DOHH2 (cell line): ENCODE measurements at regions not wholly inside any gene's neighbourhood (a gene's known extent, or its start where the extent isn't known, plus 50 kb on each side); places are given as distances from the start of the nearest gene placed in this dataset.

Experiments
- H3F3A ChIP-seq: fragments of 200-600 bp; sonication (generic), shearing (Covaris generic); 2 replicates; pipeline ENCODE4 v1.6.0; 2016; ENCODE audit warnings: antibody characterized with exemption, mild to moderate bottlenecking; ENCODE audit not compliant: control insufficient read depth, insufficient read depth
- H3K27ac ChIP-seq: fragments of 200-600 bp; sonication (generic); 2 replicates; pipeline ENCODE4 v1.5.1; 2014; ENCODE audit warnings: low read depth, mild to moderate bottlenecking, low read length, moderate library complexity
- H3K27me3 ChIP-seq: fragments of 200-600 bp; sonication (generic); 2 replicates; pipeline ENCODE4 v1.6.1; 2014; ENCODE audit warnings: mild to moderate bottlenecking, low read length, mixed read lengths; ENCODE audit not compliant: control insufficient read depth
- H3K36me3 ChIP-seq: fragments of 200-600 bp; sonication (generic); 2 replicates; pipeline ENCODE4 v1.6.1; 2014; ENCODE audit warnings: mild to moderate bottlenecking, low read length, moderate library complexity, mixed read lengths; ENCODE audit not compliant: control insufficient read depth
- H3K4me1 ChIP-seq: fragments of 200-600 bp; sonication (generic); 2 replicates; pipeline ENCODE4 v1.6.1; 2014; ENCODE audit warnings: mild to moderate bottlenecking, low read length, mixed read lengths; ENCODE audit not compliant: control insufficient read depth
- H3K4me2 ChIP-seq: fragments of 200-600 bp; sonication (generic); 2 replicates; pipeline ENCODE4 v1.6.0; 2014; ENCODE audit warnings: mild to moderate bottlenecking, low read length, moderate library complexity
- H3K4me3 ChIP-seq: fragments of 200-600 bp; sonication (generic); 2 replicates; pipeline ENCODE4 v1.5.1; 2014; ENCODE audit warnings: mild to moderate bottlenecking, low read length, mixed read lengths
- H3K79me2 ChIP-seq: fragments of 200-600 bp; sonication (generic); 2 replicates; pipeline ENCODE4 v1.6.1; 2014; ENCODE audit warnings: mild to moderate bottlenecking, low read length, mixed read lengths; ENCODE audit not compliant: control insufficient read depth
- H3K9me2 ChIP-seq: fragments of 200-600 bp; sonication (generic); replicated peaks from 2 replicates; pipeline ENCODE4 v1.6.1; 2014; ENCODE audit warnings: mild to moderate bottlenecking, low read length, mixed read lengths; ENCODE audit not compliant: control insufficient read depth
- H3K9me3 ChIP-seq: fragments of 200-600 bp; sonication (generic); 2 replicates; pipeline ENCODE4 v1.6.1; 2014; ENCODE audit warnings: antibody characterized with exemption, low read length, mixed read lengths; ENCODE audit not compliant: control insufficient read depth, insufficient read depth
- H4K20me1 ChIP-seq: fragments of 200-600 bp; sonication (generic); 2 replicates; pipeline ENCODE4 v1.6.0; 2014; ENCODE audit warnings: low read depth, mild to moderate bottlenecking, antibody characterized with exemption, low read length, moderate library complexity; ENCODE audit not compliant: control insufficient read depth, insufficient read depth
- EZH2phosphoT487 ChIP-seq: fragments of 200-600 bp; sonication (generic); IDR thresholded peaks from 2 replicates; pipeline ENCODE4 v1.6.1; 2017; ENCODE audit warnings: borderline replicate concordance, mild to moderate bottlenecking, antibody characterized with exemption, low read length, moderate library complexity, mixed read lengths
- TF ChIP-seq, protein P1 (sequence below): fragments of 200-600 bp; sonication (generic); IDR thresholded peaks from one replicate; pipeline ENCODE4 v1.5.1; 2014; ENCODE audit warnings: antibody characterized with exemption, mild to moderate bottlenecking, low read depth, low read length; ENCODE audit not compliant: poor library complexity, severe bottlenecking

DNA sequence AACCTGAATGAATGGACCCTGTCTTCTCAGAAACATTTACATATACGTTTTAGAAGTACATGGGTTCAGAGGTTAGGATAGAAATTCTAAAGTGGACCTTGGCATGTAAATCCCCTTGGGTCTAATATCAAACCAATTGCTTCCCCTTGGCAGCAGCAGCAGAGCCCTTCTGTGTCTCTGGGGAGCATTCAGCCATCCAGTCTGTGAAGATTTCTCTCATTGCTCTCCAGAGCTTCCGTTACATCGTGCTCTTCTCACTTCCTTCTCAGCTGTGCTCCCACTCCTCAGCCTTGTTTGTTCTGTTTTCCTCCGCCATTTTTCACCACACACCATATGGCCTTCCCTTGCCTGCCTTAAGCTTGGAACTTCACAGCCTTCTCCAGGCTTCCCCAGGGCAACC lies 61.5 kb upstream of the ATP1B1 start:
- Histone ChIP-seq H3K9me2 (no peaks in the 10 kb centered on the region), H3K4me2 (peak overlapping the region; percentile 12; the same call in 1 of the 2 replicates), H3K79me2 (no peaks in the 10 kb centered on the region), H3K27ac (no peak overlapping the region), H3F3A (no peaks in the 10 kb centered on the region), H3K4me3 (no peak overlapping the region), H4K20me1 (no peaks in the 10 kb centered on the region), H3K27me3 (no peaks in the 10 kb centered on the region), H3K36me3 (no peaks in the 10 kb centered on the region), H3K4me1 (peaks cover 16% of the 10 kb centered on the region), H3K9me3 (no peaks in the 10 kb centered on the region)
- TF ChIP-seq, protein P1, sequence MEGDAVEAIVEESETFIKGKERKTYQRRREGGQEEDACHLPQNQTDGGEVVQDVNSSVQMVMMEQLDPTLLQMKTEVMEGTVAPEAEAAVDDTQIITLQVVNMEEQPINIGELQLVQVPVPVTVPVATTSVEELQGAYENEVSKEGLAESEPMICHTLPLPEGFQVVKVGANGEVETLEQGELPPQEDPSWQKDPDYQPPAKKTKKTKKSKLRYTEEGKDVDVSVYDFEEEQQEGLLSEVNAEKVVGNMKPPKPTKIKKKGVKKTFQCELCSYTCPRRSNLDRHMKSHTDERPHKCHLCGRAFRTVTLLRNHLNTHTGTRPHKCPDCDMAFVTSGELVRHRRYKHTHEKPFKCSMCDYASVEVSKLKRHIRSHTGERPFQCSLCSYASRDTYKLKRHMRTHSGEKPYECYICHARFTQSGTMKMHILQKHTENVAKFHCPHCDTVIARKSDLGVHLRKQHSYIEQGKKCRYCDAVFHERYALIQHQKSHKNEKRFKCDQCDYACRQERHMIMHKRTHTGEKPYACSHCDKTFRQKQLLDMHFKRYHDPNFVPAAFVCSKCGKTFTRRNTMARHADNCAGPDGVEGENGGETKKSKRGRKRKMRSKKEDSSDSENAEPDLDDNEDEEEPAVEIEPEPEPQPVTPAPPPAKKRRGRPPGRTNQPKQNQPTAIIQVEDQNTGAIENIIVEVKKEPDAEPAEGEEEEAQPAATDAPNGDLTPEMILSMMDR, result no peak
- no peak for TF ChIP-seq EZH2phosphoT487

- no peaks in the 10 kb centered on the region for H3F3A ChIP-seq
- H3K9me2 ChIP-seq, result no peaks in the 10 kb centered on the region
- no peaks in the 10 kb centered on the region for H3K27me3 ChIP-seq
- no peak overlapping the region for H3K27ac ChIP-seq
- H3K4me3 ChIP-seq, result no peak overlapping the region
- H3K36me3 ChIP-seq, result no peaks in the 10 kb centered on the region
- H3K79me2 ChIP-seq, result no peaks in the 10 kb centered on the region
- no peak for TF ChIP-seq EZH2phosphoT487
- TF ChIP-seq, protein P1, result no peak
- H3K9me3 ChIP-seq, result no peaks in the 10 kb centered on the region
- no peaks in the 10 kb centered on the region for H4K20me1 ChIP-seq
- no peak overlapping the region for H3K4me2 ChIP-seq
- peaks cover 16% of the 10 kb centered on the region for H3K4me1 ChIP-seq
These were observed 59.8 kb upstream of the ATP1B1 start for GRCh38 chr1:169046671-169047070.

GRCh38 chr1:169047074-169047473 lies 59.4 kb upstream of the ATP1B1 start:
- Histone ChIP-seq H4K20me1 (no peaks in the 10 kb centered on the region), H3F3A (no peaks in the 10 kb centered on the region), H3K9me3 (no peaks in the 10 kb centered on the region), H3K27me3 (no peaks in the 10 kb centered on the region), H3K4me2 (no peak overlapping the region), H3K36me3 (no peaks in the 10 kb centered on the region), H3K79me2 (no peaks in the 10 kb centered on the region), H3K9me2 (no peaks in the 10 kb centered on the region), H3K4me3 (no peak overlapping the region), H3K27ac (no peak overlapping the region), H3K4me1 (peaks cover 16% of the 10 kb centered on the region)
- no peak for TF ChIP-seq EZH2phosphoT487
- TF ChIP-seq, protein P1, result no peak

- peaks cover 16% of the 10 kb centered on the region for H3K4me1 ChIP-seq
- no peak overlapping the region for H3K4me2 ChIP-seq
- no peaks in the 10 kb centered on the region for H4K20me1 ChIP-seq
- no peak overlapping the region for H3K27ac ChIP-seq
- no peaks in the 10 kb centered on the region for H3F3A ChIP-seq
- H3K36me3 ChIP-seq, result no peaks in the 10 kb centered on the region
- no peaks in the 10 kb centered on the region for H3K9me3 ChIP-seq
- no peaks in the 10 kb centered on the region for H3K27me3 ChIP-seq
- H3K9me2 ChIP-seq, result no peaks in the 10 kb centered on the region
- no peak for TF ChIP-seq EZH2phosphoT487
- TF ChIP-seq, protein P1, result no peak
- H3K4me3 ChIP-seq, result no peak overlapping the region
- no peaks in the 10 kb centered on the region for H3K79me2 ChIP-seq
These were observed 58.4 kb upstream of the ATP1B1 start for GRCh38 chr1:169048043-169048442.
